H1 (cell line): ENCODE measurements at regions not wholly inside any gene's neighbourhood (a gene's known extent, or its start where the extent isn't known, plus 50 kb on each side); places are given as distances from the start of the nearest gene placed in this dataset.

Experiments
- CTCF ChIA-PET: fragments of 300-600 bp; sonication (Branson Sonifier 250); formaldehyde crosslinking; loops from one replicate; lab custom pipeline; 2021; ENCODE audit not compliant: partially characterized antibody; lab: Charles Lee
- POLR2A ChIA-PET: fragments of 300-600 bp; sonication (Branson Sonifier 250); formaldehyde crosslinking; loops from one replicate; lab custom pipeline; 2021; ENCODE audit warnings: inconsistent platforms; ENCODE audit not compliant: partially characterized antibody; lab: Charles Lee
- DNase-seq, 2 experiments: peaks; one replicate each; pipeline versions ENCODE4 v3.0.0 to v3.0.0-alpha.2; 2010 to 2022; ENCODE audit warnings: low spot score in 2 of 2, low read depth in 1 of 2, mixed read lengths in 1 of 2
- FAIRE-seq: peaks from 2 replicates; lab custom pipeline; 2011; peaks lifted over from hg19 to GRCh38; lab: Jason Lieb, UNC
- H2AFZ ChIP-seq: 2 replicates; pipeline ENCODE4 v1.8.1; 2012; ENCODE audit warnings: low read length, inconsistent platforms
- H2AK5ac ChIP-seq: 2 replicates; pipeline ENCODE4 v1.6.1; 2013; ENCODE audit warnings: low read depth, low read length
- H2BK120ac ChIP-seq: replicated peaks from 2 replicates; pipeline ENCODE3; 2013; ENCODE audit warnings: low read depth, low read length, inconsistent platforms
- H2BK12ac ChIP-seq: 2 replicates; pipeline ENCODE4 v1.6.1; 2013; ENCODE audit warnings: low read depth, low read length
- H2BK15ac ChIP-seq: 2 replicates; pipeline ENCODE4 v1.6.1; 2013; ENCODE audit warnings: low read length
- H2BK20ac ChIP-seq: 2 replicates; pipeline ENCODE4 v1.6.1; 2013; ENCODE audit warnings: low read length
- H2BK5ac ChIP-seq: 2 replicates; pipeline ENCODE4 v1.6.1; 2013; ENCODE audit warnings: low read depth, low read length
- H3K14ac ChIP-seq: 2 replicates; pipeline ENCODE4 v1.6.1; 2013; ENCODE audit warnings: inconsistent platforms; ENCODE audit not compliant: insufficient read length
- H3K18ac ChIP-seq: 2 replicates; pipeline ENCODE4 v1.6.1; 2013; ENCODE audit warnings: low read length; ENCODE audit errors: extremely low read depth
- H3K23ac ChIP-seq: 2 replicates; pipeline ENCODE4 v1.6.1; 2013; ENCODE audit warnings: inconsistent platforms; ENCODE audit not compliant: insufficient read length
- H3K23me2 ChIP-seq: 2 replicates; pipeline ENCODE4 v1.6.1; 2013; ENCODE audit warnings: low read depth, low read length
- H3K27ac ChIP-seq: 2 replicates; pipeline ENCODE4 v1.6.1; 2011; ENCODE audit warnings: low read depth, low read length, inconsistent platforms
- H3K27me3 ChIP-seq, 4 experiments: replicated peaks in 1 of 4; 1 replicate in 1 of 4; 2 replicates in 3 of 4; pipeline versions ENCODE4 v1.6.1 to v1.8.1; 2011 to 2013; ENCODE audit warnings: low read length in 3 of 4, mild to moderate bottlenecking in 3 of 4, inconsistent platforms in 2 of 4, mixed read lengths in 2 of 4, moderate library complexity in 1 of 4; ENCODE audit not compliant: control insufficient read depth in 3 of 4, insufficient read depth in 3 of 4; ENCODE audit errors: extremely low read depth in 1 of 4
- H3K36me3 ChIP-seq, 4 experiments: 2 replicates each; pipeline versions ENCODE4 v1.6.1 to v1.8.1; 2011 to 2013; ENCODE audit warnings: mild to moderate bottlenecking in 4 of 4, low read length in 3 of 4, moderate library complexity in 2 of 4, control low read depth in 1 of 4, inconsistent platforms in 1 of 4; ENCODE audit not compliant: insufficient read depth in 4 of 4, control insufficient read depth in 2 of 4
- H3K4ac ChIP-seq: replicated peaks from 2 replicates; pipeline ENCODE3; 2013; ENCODE audit warnings: low read length, low read depth, mixed read lengths, inconsistent platforms; ENCODE audit not compliant: insufficient read length
- H3K4me1 ChIP-seq, 4 experiments: replicated peaks in 1 of 4; 1 replicate in 1 of 4; 2 replicates in 3 of 4; pipeline versions ENCODE4 v1.6.1 to v1.8.1; 2011 to 2013; ENCODE audit warnings: low read length in 3 of 4, inconsistent platforms in 2 of 4, mixed read lengths in 1 of 4; ENCODE audit not compliant: insufficient read depth in 4 of 4, control insufficient read depth in 3 of 4
- H3K4me2 ChIP-seq, 2 experiments: 2 replicates each; pipeline versions ENCODE4 v1.6.1 to v1.8.1; 2011 to 2013; ENCODE audit warnings: low read depth in 2 of 2, low read length in 2 of 2, control low read depth in 1 of 2, inconsistent platforms in 1 of 2, mild to moderate bottlenecking in 1 of 2; ENCODE audit not compliant: insufficient read depth in 1 of 2
- H3K4me3 ChIP-seq, 4 experiments: fragments of 200-600, 300-600 bp in 1 of 4; sonication (generic), shearing (Covaris generic), sonication (Bioruptor Twin) in 1 of 4; 2 replicates each; pipeline versions ENCODE4 v1.5.1 to v1.8.1; 2011 to 2016; ENCODE audit warnings: low read length in 4 of 4, low read depth in 3 of 4, control low read depth in 2 of 4, inconsistent platforms in 2 of 4, mild to moderate bottlenecking in 2 of 4, mixed read lengths in 1 of 4, moderate library complexity in 1 of 4; ENCODE audit not compliant: insufficient read depth in 2 of 4; ENCODE audit errors: extremely low read depth in 1 of 4
- H3K56ac ChIP-seq: replicated peaks from 2 replicates; pipeline ENCODE3; 2013; ENCODE audit warnings: low read depth, mild to moderate bottlenecking, mixed read lengths, low read length, inconsistent platforms; ENCODE audit not compliant: insufficient read length
- H3K79me1 ChIP-seq: 2 replicates; pipeline ENCODE4 v1.6.1; 2013; ENCODE audit warnings: low read depth, low read length, control low read depth
- H3K79me2 ChIP-seq, 2 experiments: 2 replicates each; pipeline versions ENCODE4 v1.6.1 to v1.8.1; 2012 to 2013; ENCODE audit warnings: low read length in 2 of 2, mild to moderate bottlenecking in 2 of 2, inconsistent platforms in 1 of 2; ENCODE audit not compliant: insufficient read depth in 2 of 2, control insufficient read depth in 1 of 2
- H3K9ac ChIP-seq, 4 experiments: replicated peaks in 1 of 4; 1 replicate in 1 of 4; 2 replicates in 3 of 4; pipeline versions ENCODE4 v1.6.1 to v1.8.1; 2011 to 2013; ENCODE audit warnings: low read depth in 3 of 4, low read length in 3 of 4, control low read depth in 2 of 4, mild to moderate bottlenecking in 2 of 4, moderate library complexity in 2 of 4, inconsistent platforms in 1 of 4; ENCODE audit errors: extremely low read depth in 1 of 4
- H3K9me3 ChIP-seq, 2 experiments: 2 replicates each; pipeline versions ENCODE4 v1.6.1 to v1.8.1; 2012 to 2013; ENCODE audit warnings: mild to moderate bottlenecking in 2 of 2, moderate library complexity in 2 of 2, control low read depth in 1 of 2, inconsistent platforms in 1 of 2, low read depth in 1 of 2, low read length in 1 of 2, mixed read lengths in 1 of 2; ENCODE audit not compliant: insufficient read depth in 2 of 2
- H4K20me1 ChIP-seq, 2 experiments: replicated peaks in 1 of 2; 2 replicates each; pipeline versions ENCODE3 to v1.8.1; 2011 to 2013; ENCODE audit warnings: inconsistent platforms in 2 of 2, low read length in 2 of 2, mild to moderate bottlenecking in 1 of 2; ENCODE audit not compliant: insufficient read depth in 2 of 2, control insufficient read depth in 1 of 2
- H4K5ac ChIP-seq: 2 replicates; pipeline ENCODE4 v1.6.1; 2013; ENCODE audit warnings: low read length, low read depth, mixed read lengths, inconsistent platforms; ENCODE audit not compliant: insufficient read length
- H4K8ac ChIP-seq: 2 replicates; pipeline ENCODE4 v1.8.0; 2013; ENCODE audit warnings: mild to moderate bottlenecking, moderate library complexity, low read length, inconsistent platforms; ENCODE audit not compliant: insufficient read depth; ENCODE audit errors: extremely low read depth
- H4K91ac ChIP-seq: replicated peaks from 2 replicates; pipeline ENCODE3; 2013; ENCODE audit warnings: low read length, mixed read lengths, inconsistent platforms; ENCODE audit not compliant: insufficient read length
- ATF3 ChIP-seq: IDR thresholded peaks from 2 replicates; pipeline ENCODE4 v1.6.1; 2011; ENCODE audit warnings: low read depth, mild to moderate bottlenecking, low read length; ENCODE audit not compliant: insufficient read depth
- BACH1 ChIP-seq: IDR thresholded peaks from 2 replicates; pipeline ENCODE4 v1.6.1; 2012; ENCODE audit warnings: low read length, improper control_type of control experiment
- BCL11A ChIP-seq, 2 experiments: IDR thresholded peaks; one replicate each; pipeline ENCODE4 v1.6.1; 2011; ENCODE audit warnings: low read depth in 2 of 2, low read length in 2 of 2, mild to moderate bottlenecking in 2 of 2
- CHD2 ChIP-seq: IDR thresholded peaks from 2 replicates; pipeline ENCODE4 v1.6.1; 2012; ENCODE audit warnings: low read length, improper control_type of control experiment
- CTBP2 ChIP-seq: IDR thresholded peaks from 2 replicates; pipeline ENCODE4 v1.7.0; 2011; ENCODE audit warnings: borderline replicate concordance, mild to moderate bottlenecking, moderate library complexity, mixed read lengths, low read length; ENCODE audit not compliant: insufficient read depth, insufficient read length
- E2F6 ChIP-seq: IDR thresholded peaks from 2 replicates; pipeline ENCODE4 v1.6.1; 2012; ENCODE audit warnings: inconsistent platforms
- EGR1 ChIP-seq: IDR thresholded peaks from 2 replicates; pipeline ENCODE4 v1.6.1; 2011; ENCODE audit warnings: low read depth, low read length, borderline replicate concordance
- NANOG ChIP-seq: IDR thresholded peaks from 2 replicates; pipeline ENCODE4 v1.6.1; 2011; ENCODE audit warnings: low read length, low read depth, mild to moderate bottlenecking, inconsistent platforms; ENCODE audit not compliant: insufficient read depth, poor library complexity, severe bottlenecking
- NRF1 ChIP-seq: IDR thresholded peaks from 2 replicates; pipeline ENCODE4 v1.6.1; 2011; ENCODE audit warnings: mild to moderate bottlenecking, low read depth, low read length, improper control_type of control experiment
- PHF8 ChIP-seq: fragments of 200-600 bp; sonication (generic); conservative IDR thresholded peaks from 2 replicates; pipeline ENCODE4 v1.7.1; 2012; ENCODE audit warnings: low read depth, mild to moderate bottlenecking, inconsistent platforms, low read length, moderate library complexity
- POU5F1 ChIP-seq: IDR thresholded peaks from 2 replicates; pipeline ENCODE4 v1.6.1; 2011; ENCODE audit warnings: low read depth, mild to moderate bottlenecking, low read length, moderate library complexity
- TAF1 ChIP-seq: IDR thresholded peaks from 2 replicates; pipeline ENCODE4 v1.6.1; 2011; ENCODE audit warnings: mild to moderate bottlenecking, low read depth, low read length
- TAF7 ChIP-seq: optimal IDR thresholded peaks from 2 replicates; pipeline ENCODE3; 2011; ENCODE audit warnings: low read depth, mild to moderate bottlenecking, inconsistent platforms, low read length, moderate library complexity, borderline replicate concordance
- TCF12 ChIP-seq: IDR thresholded peaks from 2 replicates; pipeline ENCODE4 v1.6.1; 2011; ENCODE audit warnings: low read depth, mild to moderate bottlenecking, low read length
- WGBS, 2 experiments: shearing (Covaris generic) in 1 of 2; methylation state at CpG; one replicate each; pipeline versions ENCODE4 v1.1.6 to v1.1.7; 2013 to 2015; ENCODE audit warnings: low lambda C conversion rate in 2 of 2, mixed read lengths in 2 of 2, inconsistent platforms in 1 of 2, low coverage in 1 of 2, missing lambda C conversion rate in 1 of 2; ENCODE audit not compliant: insufficient replicate concordance in 2 of 2, insufficient coverage in 1 of 2, insufficient read length in 1 of 2; ENCODE audit errors: extremely low coverage in 1 of 2, missing lambda C conversion rate in 1 of 2; 5-methylcytosine and 5-hydroxymethylcytosine counted together

- Histone ChIP-seq H3K56ac (no peak overlapping the region), H2AFZ (no peak overlapping the region), H3K23me2 (no peaks in the 10 kb centered on the region), H4K91ac (no peak overlapping the region), H3K4ac (no peak overlapping the region), H3K36me3 (no peaks in the 10 kb centered on the region), H3K27me3 (no peaks in the 10 kb centered on the region), H3K79me1 (no peaks in the 10 kb centered on the region), H3K9me3 (no peaks in the 10 kb centered on the region), H4K5ac (no peak overlapping the region), H2BK15ac (no peak overlapping the region), H4K20me1 (no peaks in the 10 kb centered on the region), H3K79me2 (no peaks in the 10 kb centered on the region), H3K4me1 (no peaks in the 10 kb centered on the region), H2BK20ac (no peak overlapping the region), H3K27ac (no peak overlapping the region), H3K9ac (no peak overlapping the region), H2BK120ac (no peak overlapping the region), H2AK5ac (no peak overlapping the region), H2BK5ac (no peak overlapping the region), H3K4me3 (no peak overlapping the region), H3K4me2 (no peak overlapping the region), H3K14ac (no peak overlapping the region), H3K18ac (no peak overlapping the region), H2BK12ac (no peak overlapping the region), H3K23ac (no peak overlapping the region), H4K8ac (no peak overlapping the region)
- DNase-seq (no peak), FAIRE-seq (no peak)
- TF ChIP-seq BCL11A (IDR thresholded peaks at IDR 0.05; ENCODE audit: low read depth in 2 of 2, low read length in 2 of 2) (no peak), BACH1 (no peak), TCF12 (no peak), NANOG (no peak), TAF1 (no peak), PHF8 (no peak), E2F6 (no peak), CTBP2 (no peak), POU5F1 (no peak), ATF3 (no peak), CHD2 (no peak), TAF7 (no peak), EGR1 (no peak), NRF1 (no peak)
- POLR2A ChIA-PET: no interaction called here
- WGBS, 2 experiments: 92% methylated on average over 2 of the region's 3 CpGs; no CpG with 5 or more reads in 1 of the 2 experiments
- CTCF ChIA-PET: no interaction called here
Observed at GRCh38 chrX:18034504-18034903, 173.4 kb upstream of the RAI2 start.
